AG04450 (cell line): ENCODE measurements at regions not wholly inside any gene's neighbourhood (a gene's known extent, or its start where the extent isn't known, plus 50 kb on each side); places are given as distances from the start of the nearest gene placed in this dataset.

Experiments
- CTCF ChIA-PET: fragments of 300-600, 350-600 bp; formaldehyde crosslinking; extraction: SDS; loops from one replicate; lab custom pipeline; 2022; ENCODE audit warnings: antibody characterized with exemption, inconsistent platforms; lab: Charles Lee
- POLR2A ChIA-PET: fragments of 350-600 bp; formaldehyde crosslinking; extraction: SDS; loops from one replicate; lab custom pipeline; 2021; ENCODE audit warnings: antibody characterized with exemption, inconsistent platforms; lab: Yijun Ruan, JAX
- DNase-seq: peaks from one replicate; pipeline ENCODE4 v3.0.0-alpha.2; 2011; ENCODE audit warnings: low read depth, low spot score
- H3K27ac ChIP-seq: one replicate; pipeline ENCODE4 v1.5.1; 2012; ENCODE audit warnings: low read depth, low read length, control low read depth
- H3K27me3 ChIP-seq: one replicate; pipeline ENCODE4 v1.6.0; 2012; ENCODE audit warnings: low read length; ENCODE audit not compliant: control insufficient read depth, insufficient read depth
- H3K4me3 ChIP-seq: 2 replicates; pipeline ENCODE4 v1.5.1; 2011; ENCODE audit warnings: mild to moderate bottlenecking, low read depth, low read length, control low read depth
- H3K9me3 ChIP-seq: 2 replicates; pipeline ENCODE4 v1.5.1; 2012; ENCODE audit warnings: low read length; ENCODE audit not compliant: control insufficient read depth, insufficient read depth
- CTCF ChIP-seq: IDR thresholded peaks from 2 replicates; pipeline ENCODE4 v1.5.1; 2011; ENCODE audit warnings: low read depth, low read length, control low read depth, inconsistent platforms

DNA sequence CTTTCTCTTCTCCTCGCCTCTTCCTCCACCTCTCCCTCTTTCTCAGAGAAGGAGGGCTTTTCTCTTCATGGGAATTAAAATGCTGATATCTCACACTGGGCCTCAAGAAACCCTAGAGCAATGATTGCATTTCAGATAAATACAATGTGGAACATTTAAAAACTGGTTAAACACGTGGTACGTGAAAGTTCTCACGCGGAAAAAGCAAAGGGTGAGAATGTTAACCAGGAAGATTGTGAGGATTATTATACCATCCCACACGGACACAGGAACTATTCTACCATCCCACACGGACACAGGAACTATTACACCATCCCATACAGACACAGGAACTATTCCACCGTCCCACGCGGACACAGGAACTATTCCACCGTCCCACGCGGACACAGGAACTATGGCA lies 182.4 kb downstream of the TMEM18 start:
- Histone ChIP-seq H3K9me3 (peaks cover 67% of the 10 kb centered on the region), H3K27me3 (no peaks in the 10 kb centered on the region), H3K4me3 (no peak overlapping the region), H3K27ac (no peak overlapping the region)
- ChIA-PET POLR2A (no interaction called here), CTCF (no interaction called here)
- no peak for TF ChIP-seq CTCF
- DNase-seq = no peak

DNA sequence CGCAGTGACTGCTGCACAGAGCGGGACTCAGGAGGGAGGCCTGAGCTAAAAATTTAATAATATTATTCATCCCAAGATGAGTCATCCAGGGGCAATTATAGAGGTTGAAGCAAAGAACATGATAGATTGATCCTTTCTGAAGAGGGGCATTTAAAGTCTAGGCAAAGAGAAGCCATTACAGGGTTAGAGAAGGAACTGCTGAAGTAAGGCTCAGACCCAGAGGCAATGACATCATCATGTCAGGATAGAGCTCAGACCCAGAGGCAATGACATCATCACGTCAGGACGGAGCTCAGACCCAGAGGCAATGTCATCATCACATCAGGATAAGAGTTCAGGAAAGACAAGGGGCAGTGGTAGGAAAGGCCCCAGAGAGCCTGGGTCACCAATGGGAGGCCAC lies 184.0 kb downstream of the TMEM18 start:
- Histone ChIP-seq H3K27me3 (no peaks in the 10 kb centered on the region), H3K9me3 (peaks cover 69% of the 10 kb centered on the region), H3K4me3 (no peak overlapping the region), H3K27ac (no peak overlapping the region)
- CTCF ChIA-PET = no interaction called here
- TF ChIP-seq CTCF = no peak
- POLR2A ChIA-PET = no interaction called here
- DNase-seq = no peak

DNA sequence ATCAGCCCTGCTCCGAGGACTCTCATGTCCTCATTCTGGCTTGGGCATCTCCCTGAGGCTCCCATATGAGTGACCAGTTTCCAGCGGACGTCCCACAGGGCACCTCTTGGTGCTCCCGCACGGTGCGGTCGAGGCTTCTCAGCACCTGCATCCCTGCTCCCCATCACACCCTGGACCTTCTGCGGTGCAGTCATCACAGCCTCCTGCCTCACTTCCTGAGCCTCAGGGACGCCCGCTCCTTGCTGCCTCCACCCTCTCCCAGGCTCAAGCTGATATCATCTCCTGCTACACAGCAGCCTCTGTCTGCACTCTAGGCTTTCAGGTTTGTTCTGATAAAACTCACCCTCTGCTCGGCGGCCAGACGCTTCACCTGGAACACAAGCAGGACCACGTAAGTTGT lies 185.0 kb downstream of the TMEM18 start:
- TF ChIP-seq CTCF = no peak
- DNase-seq = no peak
- ChIA-PET CTCF (no interaction called here), POLR2A (no interaction called here)
- no peak overlapping the region for H3K27ac ChIP-seq
- no peaks in the 10 kb centered on the region for H3K27me3 ChIP-seq
- no peak overlapping the region for H3K4me3 ChIP-seq
- H3K9me3 ChIP-seq = peaks cover 66% of the 10 kb centered on the region

GRCh38 chr2:489838-490237 lies 187.4 kb downstream of the TMEM18 start:
- Histone ChIP-seq H3K4me3 (no peak overlapping the region), H3K27me3 (no peaks in the 10 kb centered on the region), H3K27ac (no peak overlapping the region), H3K9me3 (peaks cover 61% of the 10 kb centered on the region)
- DNase-seq = no peak
- ChIA-PET CTCF (no interaction called here), POLR2A (no interaction called here)
- no peak for TF ChIP-seq CTCF

DNA sequence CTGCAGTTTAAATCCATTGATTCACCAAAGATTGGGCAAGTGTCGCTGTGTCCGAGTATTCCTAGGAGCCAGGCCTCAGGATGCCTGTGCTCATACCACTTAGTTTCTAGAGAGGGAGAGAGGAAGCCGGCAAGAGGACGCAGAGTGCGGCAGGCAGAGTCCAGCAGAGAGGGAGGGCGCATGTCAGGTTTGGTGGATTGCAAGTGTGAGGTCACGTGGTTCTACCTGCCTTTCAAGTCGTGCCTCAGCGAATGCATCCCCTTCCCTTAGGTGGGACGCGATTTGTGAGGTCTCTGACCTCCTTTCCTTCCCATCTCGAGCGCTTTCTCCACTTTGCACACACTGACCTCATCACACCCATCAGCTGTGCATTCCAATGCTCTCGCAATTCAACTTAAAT lies 188.1 kb downstream of the TMEM18 start:
- CTCF ChIA-PET = no interaction called here
- POLR2A ChIA-PET = no interaction called here
- Histone ChIP-seq H3K27ac (no peak overlapping the region), H3K9me3 (peaks cover 63% of the 10 kb centered on the region), H3K27me3 (no peaks in the 10 kb centered on the region), H3K4me3 (no peak overlapping the region)
- DNase-seq = no peak
- no peak for TF ChIP-seq CTCF
